ENCODE measurements at regions not wholly inside any gene's neighbourhood (a gene's known extent, or its start where the extent isn't known, plus 50 kb on each side); places are given as distances from the start of the nearest gene placed in this dataset.

DNA sequence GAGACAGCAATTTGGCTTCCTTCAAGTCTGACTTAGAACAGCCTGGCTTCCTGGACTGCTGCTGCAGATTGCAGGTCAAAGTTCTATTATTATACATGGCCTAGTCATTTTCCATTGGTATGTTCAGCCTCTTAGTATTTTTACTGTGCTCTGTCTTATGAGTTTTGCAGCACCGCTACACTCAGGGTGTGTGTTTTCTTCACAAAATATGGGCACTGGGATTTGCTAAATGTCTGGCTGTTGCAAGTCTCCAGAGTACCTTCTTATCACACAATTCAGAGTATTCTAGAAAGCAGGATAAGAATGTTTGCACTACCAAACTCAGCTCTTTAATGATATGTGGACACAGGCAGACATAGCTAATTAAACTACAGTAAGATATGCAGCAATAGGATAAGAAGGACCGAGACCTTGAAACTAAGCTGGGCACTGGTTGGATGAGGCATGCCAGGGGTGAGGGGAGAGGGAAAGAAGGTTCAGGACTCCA lies 203.0 kb upstream of the PDZRN3 start:
- no peak for TF ChIP-seq ATF1 (CRISPR knock-in tag; IDR thresholded peaks at IDR 0.05)
- TF ChIP-seq NR3C1 (CRISPR knock-in tag; conservative IDR thresholded peaks at IDR 0.05; ENCODE audit: low read depth): no peak
- no peak for TF ChIP-seq PREB (CRISPR knock-in tag; IDR thresholded peaks at IDR 0.05; ENCODE audit: borderline replicate concordance)
- no peak for TF ChIP-seq TEAD1 (CRISPR knock-in tag; IDR thresholded peaks at IDR 0.05)
- no peak for TF ChIP-seq RELA (CRISPR knock-in tag; IDR thresholded peaks at IDR 0.05; ENCODE audit: borderline replicate concordance)
- TF ChIP-seq OVOL2 (CRISPR knock-in tag; IDR thresholded peaks at IDR 0.05; ENCODE audit: borderline replicate concordance): no peak
- TF ChIP-seq ATF6 (CRISPR knock-in tag; IDR thresholded peaks at IDR 0.05): no peak
- TF ChIP-seq ZNF396 (CRISPR knock-in tag; IDR thresholded peaks at IDR 0.05; ENCODE audit: borderline replicate concordance): no peak
- no peak for TF ChIP-seq ERG (CRISPR knock-in tag; IDR thresholded peaks at IDR 0.05)
- TF ChIP-seq EMX1 (CRISPR knock-in tag; IDR thresholded peaks at IDR 0.05): no peak
- TF ChIP-seq, protein P1, sequence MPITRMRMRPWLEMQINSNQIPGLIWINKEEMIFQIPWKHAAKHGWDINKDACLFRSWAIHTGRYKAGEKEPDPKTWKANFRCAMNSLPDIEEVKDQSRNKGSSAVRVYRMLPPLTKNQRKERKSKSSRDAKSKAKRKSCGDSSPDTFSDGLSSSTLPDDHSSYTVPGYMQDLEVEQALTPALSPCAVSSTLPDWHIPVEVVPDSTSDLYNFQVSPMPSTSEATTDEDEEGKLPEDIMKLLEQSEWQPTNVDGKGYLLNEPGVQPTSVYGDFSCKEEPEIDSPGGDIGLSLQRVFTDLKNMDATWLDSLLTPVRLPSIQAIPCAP (CRISPR knock-in tag; IDR thresholded peaks at IDR 0.05): no peak
- no peak for TF ChIP-seq FOXP1 (CRISPR knock-in tag; IDR thresholded peaks at IDR 0.05; ENCODE audit: borderline replicate concordance)
- TF ChIP-seq CREM (CRISPR knock-in tag; IDR thresholded peaks at IDR 0.05): no peak
- no peak for TF ChIP-seq ZNF671 (CRISPR knock-in tag; IDR thresholded peaks at IDR 0.05)
- no peak for TF ChIP-seq ZNF416 (CRISPR knock-in tag; IDR thresholded peaks at IDR 0.05)
- no peak for TF ChIP-seq PRDM15 (CRISPR knock-in tag; IDR thresholded peaks at IDR 0.05)
- no peak for TF ChIP-seq JUN (CRISPR knock-in tag; IDR thresholded peaks at IDR 0.05)
- TF ChIP-seq NFE2L1 (CRISPR knock-in tag; IDR thresholded peaks at IDR 0.05): no peak
- TF ChIP-seq SOX15 (CRISPR knock-in tag; IDR thresholded peaks at IDR 0.05): no peak
- TF ChIP-seq, protein P2, sequence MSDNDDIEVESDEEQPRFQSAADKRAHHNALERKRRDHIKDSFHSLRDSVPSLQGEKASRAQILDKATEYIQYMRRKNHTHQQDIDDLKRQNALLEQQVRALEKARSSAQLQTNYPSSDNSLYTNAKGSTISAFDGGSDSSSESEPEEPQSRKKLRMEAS (CRISPR knock-in tag; IDR thresholded peaks at IDR 0.05): no peak
- Mint-ChIP-seq H3K4me3 (no peak overlapping the region), H3K9me3 (peaks cover 8% of the 10 kb centered on the region), H3K27ac (no peak overlapping the region), H3K4me1 (no peaks in the 10 kb centered on the region), H3K36me3 (peaks cover under 1% of the 10 kb centered on the region; the same call in 1 of the 2 replicates), H3K27me3 (ENCODE audit: low read depth) (no peaks in the 10 kb centered on the region)
- DNase-seq (ENCODE audit: low spot score) (no peak), ATAC-seq (no peak)
- ChIA-PET CTCF (interaction anchor here (1.0 kb wide), 1 partner anchor 319 kb away, joined by 3 read pairs; no protein-coding TSS in a partner anchor), POLR2A (interaction anchor here (1.2 kb wide), 1 partner anchor 14 kb away, joined by 3 read pairs; no protein-coding TSS in a partner anchor)
